NK-92 treated with Interleukin-12 subunit alpha and Interleukin-12 subunit beta, amount 100 ng/mL, for 24 hours (cell line): ENCODE measurements at regions not wholly inside any gene's neighbourhood (a gene's known extent, or its start where the extent isn't known, plus 50 kb on each side); places are given as distances from the start of the nearest gene placed in this dataset.
"Not testable (repeated sequence)": the region's sequence is repeated elsewhere in the genome, so short reads cannot be mapped to it uniquely, and the experiment has no call there.

Experiments
- DNase-seq: peaks from one replicate; lab custom pipeline; 2025; lab: John Stamatoyannopoulos, UW

GRCh38 chr10:118950997-118951637, 78.4 kb upstream of the NANOS1 start:
- DNase-seq = no peak

DNA sequence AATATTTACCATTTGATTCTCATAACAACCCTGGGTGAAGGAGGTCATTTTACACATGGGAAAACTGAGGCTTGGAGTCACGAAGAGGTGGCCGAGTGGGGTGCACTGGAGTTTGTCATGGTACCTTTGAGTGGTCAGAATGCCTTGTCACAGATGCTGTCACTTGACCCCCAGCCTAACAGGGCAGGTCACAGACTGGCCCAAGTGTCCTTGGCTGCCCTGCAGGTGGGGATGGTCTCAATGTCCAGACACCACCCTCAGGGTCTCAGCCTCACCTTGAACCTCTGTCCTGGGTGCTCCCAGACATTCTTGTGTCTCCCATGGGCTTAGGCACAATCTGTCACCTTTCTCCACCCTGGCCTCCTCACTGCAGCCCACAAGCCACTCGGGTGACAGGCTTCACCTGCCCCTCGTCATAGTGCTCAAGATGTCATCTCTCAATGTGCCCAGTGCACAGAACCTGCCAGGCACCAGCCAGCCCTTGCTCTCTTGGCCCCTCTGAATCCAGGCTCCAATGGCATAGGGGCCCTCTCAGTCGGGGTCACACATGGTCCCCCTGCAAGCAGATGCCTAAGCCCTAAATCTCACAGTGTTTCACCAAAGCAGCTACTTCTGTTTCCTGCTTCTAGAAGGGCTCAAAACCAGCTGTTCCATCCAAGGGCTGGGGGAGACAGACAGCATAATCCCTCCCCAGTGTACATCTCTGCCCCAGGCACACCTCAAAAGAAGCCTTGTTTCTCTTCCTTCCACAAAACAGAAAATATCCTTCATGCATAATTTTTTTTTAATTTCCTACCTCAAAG, 76.8 kb upstream of the NANOS1 start:
- no peak for DNase-seq

- no peak for DNase-seq
Measured at GRCh38 chr10:118953598-118954393, 75.7 kb upstream of the NANOS1 start.

DNA sequence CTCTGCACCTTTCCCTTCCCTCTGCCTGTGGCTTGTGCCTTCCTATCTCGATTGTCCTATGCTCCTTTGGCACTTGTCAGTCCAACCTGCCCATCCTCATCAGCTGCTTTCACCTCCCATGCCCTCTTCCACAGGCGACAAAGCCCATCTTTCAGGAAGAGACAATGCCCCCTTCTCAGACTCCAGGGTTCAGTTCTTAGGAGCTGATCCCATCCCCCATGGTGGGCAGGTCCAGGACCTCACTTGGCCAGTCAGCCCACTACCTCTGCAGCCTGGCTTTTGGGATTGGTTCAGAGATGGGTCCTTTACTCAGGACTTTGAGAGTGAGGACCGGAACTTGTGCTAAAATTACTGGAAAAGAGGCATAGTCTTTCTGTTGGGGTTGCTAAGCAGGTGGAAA, 74.0 kb upstream of the NANOS1 start:
- no peak for DNase-seq

DNA sequence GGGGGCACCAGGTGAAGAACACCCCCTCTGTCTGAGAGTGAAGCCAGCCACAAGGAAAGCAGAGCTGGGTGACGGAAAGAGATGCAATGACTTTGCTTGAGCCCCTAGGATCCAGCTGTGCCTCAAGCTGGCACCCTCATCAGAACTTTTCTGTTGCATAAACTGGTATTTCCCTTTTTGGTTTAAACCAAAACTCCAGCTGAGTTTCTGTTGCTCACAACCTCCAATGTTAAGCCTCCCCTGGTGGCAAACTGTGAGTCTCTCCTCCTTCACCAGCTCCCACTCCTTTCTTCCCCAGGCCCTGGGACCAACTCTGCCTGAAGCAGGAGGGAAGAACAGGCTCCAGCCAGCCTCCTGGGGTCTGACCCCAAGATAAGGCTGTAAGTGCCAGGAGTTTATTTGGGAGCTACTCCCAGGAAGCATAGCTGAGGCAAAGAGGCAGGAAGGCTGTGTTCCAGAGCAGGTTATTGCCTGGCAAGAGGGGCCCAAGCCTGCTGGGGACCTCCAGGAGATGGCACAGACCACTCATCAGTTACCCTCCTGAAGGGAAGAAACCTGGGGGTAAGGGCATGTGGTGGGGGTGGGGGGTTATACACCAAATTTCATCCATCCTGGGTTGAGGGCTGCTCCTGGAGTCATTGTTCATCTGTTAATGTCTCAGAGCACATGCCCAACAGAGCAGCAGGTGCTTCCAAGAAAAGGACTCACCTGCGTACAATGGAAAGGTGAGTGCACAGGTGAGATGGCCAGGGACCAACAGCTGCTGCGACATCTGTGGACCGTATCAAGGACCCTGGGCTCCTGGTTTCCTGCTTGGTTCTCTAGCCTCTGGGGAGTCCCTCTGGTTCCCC, 73.3 kb upstream of the NANOS1 start:
- DNase-seq = no peak

- DNase-seq = no peak
Measured at GRCh38 chr10:118956802-118957442, 72.6 kb upstream of the NANOS1 start.

- no peak for DNase-seq
Measured at GRCh38 chr10:118957443-118957825, 72.1 kb upstream of the NANOS1 start.

DNA sequence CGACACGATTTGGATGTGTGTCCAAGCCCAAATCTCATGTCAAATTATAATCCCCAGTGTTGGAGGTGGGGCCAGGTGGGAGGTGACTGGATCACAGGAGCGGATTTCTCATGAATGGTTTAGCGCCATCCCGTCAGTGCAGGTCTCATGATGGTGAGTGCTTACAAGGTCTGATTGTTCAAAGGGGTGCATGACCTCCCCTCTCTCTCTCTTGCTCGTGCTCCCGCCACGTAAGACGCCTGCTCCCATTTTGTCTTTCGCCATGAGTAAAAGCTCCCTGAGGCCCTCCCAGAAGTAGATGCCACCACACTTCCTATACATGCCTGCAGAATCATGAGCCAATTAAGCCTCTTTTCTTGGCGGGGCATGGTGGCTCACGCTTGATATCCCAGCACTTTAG, 71.5 kb upstream of the NANOS1 start:
- DNase-seq = no peak

GRCh38 chr10:118958559-118958958, 71.0 kb upstream of the NANOS1 start:
- DNase-seq = no peak

DNA sequence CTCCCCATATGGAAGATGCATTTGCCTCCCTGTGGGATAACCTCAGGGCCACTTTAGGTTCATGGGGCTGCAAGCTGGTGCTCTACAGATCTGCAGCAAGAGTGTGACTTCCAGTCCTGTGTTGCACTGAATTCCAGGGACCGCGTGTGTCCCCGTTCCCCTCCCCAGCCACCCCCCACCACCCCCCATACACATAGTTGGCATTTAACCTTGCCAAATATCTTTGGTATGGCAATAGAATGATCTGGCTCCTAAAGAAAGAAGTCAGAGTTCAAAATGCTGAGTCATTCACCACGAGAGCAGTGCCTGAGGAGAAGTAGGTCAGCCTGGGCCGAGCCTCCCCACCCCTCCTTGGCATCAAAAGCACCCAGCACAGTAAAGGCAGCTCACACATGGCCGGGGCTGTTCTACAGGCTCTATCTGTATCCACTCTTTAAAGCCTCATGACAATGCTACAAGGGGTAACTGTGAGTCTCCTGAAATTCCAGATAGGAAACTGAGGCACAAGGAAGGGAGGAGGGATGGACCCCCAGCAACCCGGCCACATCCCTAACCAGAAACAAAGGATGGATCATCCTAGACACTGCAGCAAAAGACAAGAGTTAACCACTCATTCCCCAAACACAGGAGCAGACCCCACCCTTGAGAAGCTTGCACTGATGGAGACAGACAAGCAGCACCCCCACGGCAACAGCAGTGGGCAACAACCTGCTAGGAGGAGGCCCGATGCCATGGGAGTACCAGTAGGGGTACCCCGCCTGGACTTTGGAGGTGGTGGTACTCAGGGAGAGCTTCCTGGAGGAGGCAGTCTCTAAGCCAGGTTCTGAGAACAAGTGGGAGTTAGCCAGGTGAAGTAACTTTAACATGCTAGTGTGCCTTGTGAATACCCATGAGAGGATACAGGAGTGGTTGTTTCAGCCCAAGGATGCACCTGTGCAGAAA, 70.3 kb upstream of the NANOS1 start:
- no peak for DNase-seq

DNA sequence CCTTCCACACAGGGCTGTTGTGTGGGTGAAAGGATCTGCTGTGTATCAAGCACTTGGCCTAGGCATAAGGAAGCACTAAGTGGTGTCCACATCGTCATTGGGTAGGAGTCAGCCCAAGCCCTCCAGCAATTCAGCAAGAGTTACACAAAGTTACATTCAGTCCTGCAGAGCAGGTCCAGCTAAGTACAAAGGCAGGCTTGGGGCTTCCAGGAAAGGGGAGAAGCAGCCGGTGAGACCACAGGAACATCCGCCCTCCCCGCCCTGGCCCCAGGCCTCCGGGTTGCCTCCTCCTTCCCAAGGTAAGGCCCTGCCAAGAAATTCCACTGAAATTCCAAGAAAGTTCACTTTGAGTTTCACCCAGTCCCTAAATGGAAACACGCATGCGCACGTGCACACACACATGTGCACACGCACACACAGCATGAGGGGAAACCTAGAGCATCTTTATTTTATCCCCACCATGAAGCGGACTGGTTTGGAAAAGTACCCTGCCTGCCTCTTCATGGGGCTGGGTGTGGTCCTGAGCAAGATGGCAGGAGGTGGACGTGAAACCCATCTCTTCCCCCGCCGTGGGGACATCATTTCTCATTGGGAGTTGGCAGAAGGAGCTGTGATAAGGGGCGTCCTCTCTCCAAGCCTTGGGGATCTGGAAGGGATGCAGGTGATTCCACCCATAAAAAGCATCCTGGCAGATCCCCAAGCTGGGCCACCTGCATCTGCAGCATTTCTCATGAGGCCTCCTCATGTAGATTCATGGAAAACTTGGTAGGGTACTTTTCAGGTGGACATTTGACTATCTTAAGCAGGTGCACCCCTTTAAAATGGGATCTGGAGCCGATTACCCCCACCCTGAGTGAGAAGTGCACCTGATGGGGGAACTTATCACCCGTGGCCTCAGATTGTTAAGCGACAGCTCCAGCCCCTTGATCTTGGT, 69.1 kb upstream of the NANOS1 start:
- no peak for DNase-seq

GRCh38 chr10:118961436-118961835, 68.1 kb upstream of the NANOS1 start:
- no peak for DNase-seq

DNA sequence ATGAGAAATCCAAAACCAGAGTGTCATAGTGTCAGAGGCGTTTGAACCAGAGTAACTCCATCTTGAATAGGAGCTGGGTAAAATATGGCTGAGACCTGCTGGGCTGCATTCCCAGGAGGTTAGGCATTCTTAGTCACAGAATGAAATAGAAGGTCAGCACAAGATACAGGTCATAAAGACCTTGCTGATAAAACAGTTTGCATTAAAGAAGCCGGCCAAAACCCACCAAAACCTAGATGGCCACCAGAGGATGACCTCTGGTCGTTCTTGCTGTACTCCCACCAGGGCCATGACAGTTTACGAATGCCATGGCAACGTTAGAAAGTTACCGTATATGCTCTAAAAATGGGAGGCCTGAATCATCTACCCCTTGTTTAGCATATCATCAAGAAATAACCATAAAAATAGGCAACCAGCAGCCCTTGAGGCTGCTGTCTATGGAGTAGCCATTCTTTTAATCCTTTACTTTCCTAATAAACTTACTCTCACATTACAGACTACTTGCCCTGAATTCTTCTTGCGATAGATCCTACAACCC, 67.1 kb upstream of the NANOS1 start:
- not testable (repeated sequence) for DNase-seq

DNA sequence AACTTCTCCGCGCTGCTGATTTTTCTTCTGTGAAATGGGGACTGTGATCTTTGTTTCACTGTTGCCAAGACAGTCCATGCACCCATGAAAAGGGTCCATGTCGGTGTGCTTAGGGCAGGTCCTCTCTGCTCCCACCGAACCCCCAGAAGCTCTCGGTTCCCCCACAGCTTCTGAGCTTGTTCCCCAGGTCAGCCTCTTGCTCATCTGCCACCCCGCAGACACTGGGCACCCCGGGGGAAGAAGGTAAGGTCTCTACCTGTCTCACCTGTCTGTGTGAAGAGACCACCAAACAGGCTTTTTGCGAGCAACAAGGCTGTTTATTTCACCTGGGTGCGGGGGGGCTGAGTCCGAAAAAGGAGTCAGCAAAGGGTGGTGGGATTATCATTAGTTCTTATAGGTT, 66.2 kb upstream of the NANOS1 start:
- DNase-seq = no peak

DNA sequence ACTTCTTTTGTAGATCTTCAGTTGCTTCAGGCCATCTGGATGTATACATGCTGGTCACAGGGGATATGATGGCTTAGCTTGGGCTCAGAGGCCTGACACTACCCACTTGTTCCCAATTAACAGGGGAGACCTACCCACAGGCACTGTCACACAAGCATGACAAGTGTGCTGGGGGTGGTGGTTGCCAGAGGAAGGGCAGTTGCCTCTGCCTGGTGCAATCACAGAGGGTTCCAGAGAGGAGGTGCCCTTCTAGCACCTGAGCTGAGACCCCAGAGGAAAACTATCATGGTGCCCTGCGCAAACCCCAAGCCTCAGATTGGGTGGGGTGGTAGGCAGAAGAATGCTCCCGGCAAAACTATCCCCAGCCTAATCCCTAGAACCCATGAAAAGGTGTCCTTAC, 65.6 kb upstream of the NANOS1 start:
- DNase-seq = no peak

DNA sequence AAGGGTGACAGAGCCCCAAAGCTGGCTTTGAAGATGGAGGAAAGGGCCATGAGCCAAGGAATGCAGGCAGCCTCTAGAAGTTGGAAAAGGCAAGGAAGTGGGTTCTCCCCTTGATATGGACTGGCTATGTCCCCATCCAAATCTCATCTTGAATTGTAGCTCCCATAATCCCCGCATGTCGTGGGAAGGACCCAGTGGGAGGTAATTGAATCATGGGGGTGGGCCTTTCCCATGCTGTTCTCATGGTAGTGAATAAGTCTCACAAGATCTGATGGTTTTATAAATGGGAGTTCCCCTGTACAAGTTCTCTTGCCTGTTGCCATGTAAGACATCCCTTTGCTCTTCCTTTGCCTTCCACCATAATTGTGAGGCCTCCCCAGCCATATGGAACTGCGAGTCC, 65.0 kb upstream of the NANOS1 start:
- not testable (repeated sequence) for DNase-seq

DNA sequence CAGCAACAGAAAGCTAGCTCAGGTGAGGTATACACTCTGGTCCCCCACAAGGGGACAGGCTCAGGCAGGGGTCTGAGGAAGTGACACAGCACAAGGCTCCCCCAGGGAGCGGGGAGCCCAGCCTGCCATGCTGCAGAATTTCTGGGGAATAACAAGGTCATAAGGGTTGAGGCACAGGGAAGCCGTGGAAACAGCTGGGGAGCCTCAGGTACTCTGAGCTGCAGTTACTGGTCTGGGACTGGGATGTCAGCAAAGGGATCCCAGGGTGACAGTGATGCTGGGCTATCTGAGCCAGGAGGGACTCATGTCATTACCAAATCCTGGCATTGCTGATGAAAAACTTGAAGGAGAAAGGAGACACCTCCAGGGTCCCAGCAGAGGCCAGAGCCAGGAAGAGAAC, 64.4 kb upstream of the NANOS1 start:
- no peak for DNase-seq

DNA sequence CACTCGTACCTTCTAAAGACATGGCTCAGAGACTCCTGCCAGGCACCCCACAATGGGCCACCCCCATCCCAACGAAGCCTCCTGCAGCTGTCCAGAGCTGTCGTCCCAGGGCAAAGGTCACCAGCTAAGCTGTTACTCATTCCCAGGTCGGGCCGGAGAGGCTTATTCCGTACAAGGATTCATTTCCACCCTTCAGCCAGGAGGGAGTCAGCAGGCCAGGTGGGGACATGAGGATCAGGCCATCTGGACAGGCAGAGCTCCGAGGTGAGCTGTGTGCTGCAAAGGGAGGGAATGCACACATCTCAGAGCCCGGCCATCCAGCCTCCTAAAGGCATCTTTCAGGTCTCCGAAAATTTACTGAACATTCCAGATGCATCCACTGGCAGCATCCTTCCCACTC, 63.9 kb upstream of the NANOS1 start:
- DNase-seq = no peak
